GM12878 (cell line): ENCODE measurements at regions not wholly inside any gene's neighbourhood (a gene's known extent, or its start where the extent isn't known, plus 50 kb on each side); places are given as distances from the start of the nearest gene placed in this dataset.
A peak's percentile ranks its signal among the peaks of the same experiment; 100 is the strongest.

ENCODE experiments used
- ATAC-seq: fragments of 200-7000 bp; cut with Tn5 transposase; 3 replicates; pipeline ENCODE4 v1.9.1; 2020; ENCODE audit warnings: mild to moderate bottlenecking, moderate library complexity
- BruUV-seq: library from RNA; stranded (reverse); fragments of 400-500 nt; replicated peaks from 2 replicates; lab custom pipeline; 2021; lab: Mats Ljungman, UMichigan
- CTCF ChIA-PET: fragments of 300-600 bp; sonication (Branson Sonifier 250); formaldehyde crosslinking; extraction: SDS; loops from one replicate; lab custom pipeline; 2021; ENCODE audit warnings: inconsistent platforms; lab: Yijun Ruan, JAX
- POLR2A ChIA-PET: fragments of 350-600 bp; formaldehyde crosslinking; extraction: SDS; loops from one replicate; lab custom pipeline; 2021; ENCODE audit warnings: inconsistent platforms; lab: Charles Lee
- RAD21 ChIA-PET: fragments of 300-600 bp; sonication (Branson Sonifier 250); formaldehyde crosslinking; loops from one replicate; lab custom pipeline; 2023; ENCODE audit warnings: antibody characterized with exemption; ENCODE audit not compliant: unreplicated experiment; lab: Charles Lee
- SMC1A ChIA-PET: fragments of 300-600 bp; sonication (Branson Sonifier 250); formaldehyde crosslinking; loops from one replicate; lab custom pipeline; 2023; ENCODE audit not compliant: unreplicated experiment, uncharacterized antibody; lab: Charles Lee
- DNase-seq: peaks from one replicate; pipeline ENCODE4 v3.0.0-alpha.2; 2011; ENCODE audit warnings: low read depth, low spot score
- FAIRE-seq: peaks from 3 replicates; lab custom pipeline; 2011; peaks lifted over from hg19 to GRCh38; lab: Jason Lieb, UNC
- H2AFZ ChIP-seq: 2 replicates; pipeline ENCODE4 v1.6.0; 2011; ENCODE audit warnings: low read depth, low read length, control low read depth; ENCODE audit not compliant: control insufficient read depth
- H3K27ac ChIP-seq: 2 replicates; pipeline ENCODE4 v1.5.1; 2011; ENCODE audit warnings: control low read depth; ENCODE audit not compliant: control insufficient read depth, insufficient read depth
- H3K27me3 ChIP-seq, 2 experiments: replicated peaks in 1 of 2; 2 replicates each; pipeline versions ENCODE4 v1.6.0 to v1.6.1; 2011; ENCODE audit warnings: low read length in 1 of 2; ENCODE audit not compliant: control insufficient read depth in 2 of 2, insufficient read depth in 2 of 2
- H3K36me3 ChIP-seq, 2 experiments: 2 replicates each; pipeline ENCODE4 v1.5.1; 2011; ENCODE audit warnings: low read length in 1 of 2; ENCODE audit not compliant: control insufficient read depth in 2 of 2, insufficient read depth in 2 of 2
- H3K4me1 ChIP-seq: 2 replicates; pipeline ENCODE4 v1.6.1; 2011; ENCODE audit warnings: mild to moderate bottlenecking, low read length, moderate library complexity, mixed read lengths; ENCODE audit not compliant: control insufficient read depth, insufficient read depth
- H3K4me2 ChIP-seq: 2 replicates; pipeline ENCODE4 v1.6.0; 2011; ENCODE audit warnings: control low read depth; ENCODE audit not compliant: control insufficient read depth, insufficient read depth
- H3K4me3 ChIP-seq: fragments of 200-600 bp; sonication (generic); 2 replicates; pipeline ENCODE4 v1.5.1; 2016
- H3K79me2 ChIP-seq: 2 replicates; pipeline ENCODE4 v1.6.0; 2011; ENCODE audit warnings: low read length; ENCODE audit not compliant: control insufficient read depth, insufficient read depth
- H3K9ac ChIP-seq: 2 replicates; pipeline ENCODE4 v1.8.0; 2011; ENCODE audit warnings: low read length, control low read depth, mixed read lengths; ENCODE audit not compliant: control insufficient read depth, insufficient read depth
- H3K9me3 ChIP-seq: replicated peaks from 3 replicates; pipeline ENCODE4 v1.5.1; 2011; ENCODE audit warnings: mild to moderate bottlenecking, low read length; ENCODE audit not compliant: control insufficient read depth, insufficient read depth
- H4K20me1 ChIP-seq: 2 replicates; pipeline ENCODE4 v1.6.0; 2011; ENCODE audit not compliant: control insufficient read depth, insufficient read depth
- BACH1 ChIP-seq: fragments of 450-650 bp; IDR thresholded peaks from 2 replicates; pipeline ENCODE4 v1.6.1; 2017; ENCODE audit warnings: mild to moderate bottlenecking, borderline replicate concordance
- GABPA ChIP-seq: IDR thresholded peaks from 2 replicates; pipeline ENCODE4 v1.6.1; 2014; ENCODE audit warnings: antibody characterized with exemption, low read depth, mild to moderate bottlenecking, inconsistent platforms
- IKZF2 ChIP-seq, 2 experiments: fragments of 450-650 bp; IDR thresholded peaks; 2 replicates each; pipeline ENCODE4 v1.6.1; 2017; ENCODE audit warnings: mild to moderate bottlenecking in 2 of 2, moderate library complexity in 2 of 2
- LARP7 ChIP-seq: fragments of 450-650 bp; IDR thresholded peaks from 2 replicates; pipeline ENCODE4 v1.6.1; 2017; ENCODE audit warnings: mild to moderate bottlenecking
- MEF2A ChIP-seq: IDR thresholded peaks from 2 replicates; pipeline ENCODE4 v1.6.1; 2011; ENCODE audit warnings: low read depth, mild to moderate bottlenecking, low read length, moderate library complexity; ENCODE audit not compliant: insufficient read depth
- RBBP5 ChIP-seq: fragments of 200-600 bp; sonication (generic); conservative IDR thresholded peaks from 2 replicates; pipeline ENCODE4 v1.6.1; 2016
- SIX5 ChIP-seq: IDR thresholded peaks from 2 replicates; pipeline ENCODE4 v1.6.1; 2011; ENCODE audit warnings: mild to moderate bottlenecking, low read depth, low read length, moderate library complexity; ENCODE audit not compliant: severe bottlenecking
- SP1 ChIP-seq: IDR thresholded peaks from one replicate; pipeline ENCODE4 v1.6.1; 2011; ENCODE audit warnings: low read depth, low read length
- STAT1 ChIP-seq: fragments of 450-650 bp; conservative IDR thresholded peaks from 2 replicates; pipeline ENCODE4 v1.6.1; 2014; ENCODE audit warnings: antibody characterized with exemption, mild to moderate bottlenecking
- TBL1XR1 ChIP-seq: IDR thresholded peaks from 2 replicates; pipeline ENCODE4 v1.6.1; 2012; ENCODE audit warnings: low read depth, low read length, improper control_type of control experiment
- ZNF274 ChIP-seq: IDR thresholded peaks from one replicate; pipeline ENCODE4 v1.8.0; 2011; ENCODE audit not compliant: insufficient read length, insufficient read depth
- ZNF622 ChIP-seq: fragments of 450-650 bp; IDR thresholded peaks from 2 replicates; pipeline ENCODE4 v1.6.1; 2017; ENCODE audit warnings: mild to moderate bottlenecking, inconsistent platforms
- WGBS: methylation state at CpG from one replicate; pipeline ENCODE4 v1.1.6; 2016; ENCODE audit warnings: low lambda C conversion rate; ENCODE audit not compliant: insufficient replicate concordance, insufficient coverage; ENCODE audit errors: missing lambda C conversion rate; 5-methylcytosine and 5-hydroxymethylcytosine counted together
- in situ Hi-C: fragments of 300-500 bp; cut with MboI; formaldehyde crosslinking; loops from 9 replicates; pipeline ENCODE4 v1.14.3; 2018; ENCODE audit warnings: mixed read lengths
- intact Hi-C: fragments of 100-400 bp; cut with micrococcal nuclease; formaldehyde crosslinking; loops from one replicate; pipeline ENCODE4 v1.14.2; 2022; ENCODE audit not compliant: unreplicated experiment
- TF ChIP-seq, protein P1 (sequence below): IDR thresholded peaks from 2 replicates; pipeline ENCODE4 v1.6.1; 2011; ENCODE audit warnings: borderline replicate concordance, low read depth, mild to moderate bottlenecking, moderate library complexity, mixed read lengths, low read length; ENCODE audit not compliant: insufficient read depth; ENCODE audit errors: extremely low read length
- TF ChIP-seq, protein P2 (sequence below), 3 experiments: IDR thresholded peaks in 2 of 3; conservative IDR thresholded peaks in 1 of 3; 2 replicates each; pipeline ENCODE4 v1.5.1; 2011; ENCODE audit warnings: low read depth in 3 of 3, low read length in 3 of 3, mild to moderate bottlenecking in 3 of 3, control low read depth in 2 of 3, moderate library complexity in 2 of 3, inconsistent platforms in 1 of 3, mixed read lengths in 1 of 3; ENCODE audit not compliant: control insufficient read depth in 2 of 3, insufficient read depth in 1 of 3; ENCODE audit errors: extremely low read depth in 1 of 3

DNA sequence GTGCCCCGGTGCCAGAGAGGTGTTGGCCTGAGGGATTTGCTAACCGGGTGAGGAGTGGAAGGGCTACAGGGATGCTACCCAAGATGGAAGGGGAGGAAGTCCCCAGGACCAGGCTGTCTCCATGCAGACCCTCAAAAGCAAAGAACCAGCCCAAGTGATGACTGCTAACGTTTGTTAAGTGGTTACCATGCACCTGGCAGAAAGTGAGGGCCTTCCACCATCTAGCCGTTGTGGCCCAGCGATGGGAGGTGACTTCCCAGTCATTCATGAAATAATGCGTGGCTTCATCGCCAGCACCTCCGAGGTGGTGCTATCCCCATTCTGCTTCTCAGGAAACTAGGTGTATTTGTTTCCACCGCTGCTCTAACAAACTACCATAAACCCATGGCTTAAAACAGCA, 86.8 kb upstream of the LANCL2 start:
- Histone ChIP-seq H3K9ac (no peak overlapping the region), H3K4me3 (no peak overlapping the region), H3K27me3 (peaks cover 0 to 2% of the 10 kb centered on the region in 2 experiments; a peak in 1 of 4 replicates), H3K9me3 (no peaks in the 10 kb centered on the region), H4K20me1 (no peaks in the 10 kb centered on the region), H3K4me1 (no peaks in the 10 kb centered on the region), H3K79me2 (no peaks in the 10 kb centered on the region), H2AFZ (no peak overlapping the region), H3K36me3 (no peaks in the 10 kb centered on the region), H3K27ac (no peak overlapping the region), H3K4me2 (no peak overlapping the region)
- intact Hi-C loops (no loop called here), in situ Hi-C loops (loop anchor here (5.0 to 25.0 kb wide), 2 partner anchors 144 to 309 kb away; no protein-coding TSS in a partner anchor)
- ChIA-PET RAD21 (interaction anchor here (5.9 kb wide), 1 partner anchor 136 kb away, joined by 68 read pairs; no protein-coding TSS in a partner anchor), CTCF (interaction anchor here (1.5 to 19.5 kb wide), 4 partner anchors 10 to 137 kb away, joined by 3 to 322 read pairs (median 22); no protein-coding TSS in a partner anchor), SMC1A (interaction anchor here (1.5 to 8.5 kb wide), 4 partner anchors 10 to 137 kb away, joined by 4 to 140 read pairs (median 30); no protein-coding TSS in a partner anchor), POLR2A (interaction anchor here (0.5 kb wide), 2 partner anchors 137 to 253 kb away, joined by 4 read pairs; no protein-coding TSS in a partner anchor)
- DNase-seq (no peak), FAIRE-seq (no peak), ATAC-seq (no peak)
- WGBS: 51% methylated on average over 9 of the region's 9 CpGs
- TF ChIP-seq SP1: no peak
- no peak for TF ChIP-seq TBL1XR1
- no peak for TF ChIP-seq BACH1
- TF ChIP-seq ZNF274: no peak
- no TSS peak for BruUV-seq

DNA sequence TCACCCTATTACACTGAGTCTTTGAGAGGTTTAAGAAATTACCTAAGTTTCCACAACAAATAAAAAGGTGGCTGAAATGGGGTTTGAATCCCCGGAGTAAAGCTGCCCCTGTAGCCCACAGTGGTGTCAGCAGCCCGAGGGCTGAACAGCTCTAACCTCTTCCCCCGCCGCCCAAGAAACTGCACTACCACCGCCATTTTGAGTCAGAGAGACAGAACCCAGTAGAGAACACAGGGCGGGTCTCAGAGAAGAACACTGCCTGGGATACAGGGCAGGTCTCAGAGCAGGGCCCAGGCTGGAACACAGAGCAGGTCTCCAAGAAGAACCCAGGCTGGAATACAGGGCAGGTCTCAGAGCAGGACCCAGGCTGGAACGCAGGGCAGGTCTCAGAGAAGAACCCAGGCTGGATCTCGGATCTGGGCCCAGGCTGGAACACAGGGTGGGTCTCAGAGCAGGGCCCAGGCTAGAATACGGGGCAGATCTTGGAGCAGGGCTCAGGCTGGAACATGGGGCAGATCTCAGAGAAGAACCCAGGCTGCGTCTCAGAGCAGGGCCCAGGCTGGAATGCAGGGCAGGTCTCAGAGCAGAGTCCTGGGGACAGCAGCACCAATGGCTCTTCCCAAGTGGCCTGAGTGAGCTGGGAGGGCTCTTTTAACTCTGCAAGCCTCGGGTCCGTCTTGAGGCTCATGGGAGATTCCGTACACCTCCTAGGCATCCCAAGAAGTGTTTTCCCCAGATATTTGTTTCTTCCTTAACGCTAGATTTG, 85.9 kb upstream of the LANCL2 start:
- ChIA-PET CTCF (interaction anchor here (0.6 to 19.5 kb wide), 15 partner anchors 9 to 505 kb away, joined by 3 to 322 read pairs (median 10); partner anchors contain the start of gene LANCL2), POLR2A (no interaction called here), SMC1A (interaction anchor here (0.8 to 8.5 kb wide), 10 partner anchors 9 to 319 kb away, joined by 3 to 140 read pairs (median 4); no protein-coding TSS in a partner anchor), RAD21 (interaction anchor here (2.1 to 5.9 kb wide), 3 partner anchors 9 to 135 kb away, joined by 11 to 68 read pairs (median 31); no protein-coding TSS in a partner anchor)
- no peak overlapping the region for H3K9ac ChIP-seq
- peaks cover 0 to 2% of the 10 kb centered on the region in 2 experiments; a peak in 1 of 4 replicates for H3K27me3 ChIP-seq
- no peak overlapping the region for H2AFZ ChIP-seq
- H4K20me1 ChIP-seq: no peaks in the 10 kb centered on the region
- H3K4me1 ChIP-seq: no peaks in the 10 kb centered on the region
- no peaks in the 10 kb centered on the region for H3K9me3 ChIP-seq
- DNase-seq (no peak), FAIRE-seq (no peak), ATAC-seq (peak; percentile 4; the same call in 1 of the 3 replicates)
- 31% methylated on average over 14 of the region's 14 CpGs for WGBS
- H3K79me2 ChIP-seq: no peaks in the 10 kb centered on the region
- no peak overlapping the region for H3K4me2 ChIP-seq
- BruUV-seq: no TSS peak
- no peaks in the 10 kb centered on the region for H3K36me3 ChIP-seq
- no peak overlapping the region for H3K27ac ChIP-seq
- intact Hi-C loops: no loop called here
- H3K4me3 ChIP-seq: no peak overlapping the region
- in situ Hi-C loops: loop anchor here (5.0 to 25.0 kb wide), 2 partner anchors 143 to 308 kb away; no protein-coding TSS in a partner anchor
- TF ChIP-seq, protein P1, sequence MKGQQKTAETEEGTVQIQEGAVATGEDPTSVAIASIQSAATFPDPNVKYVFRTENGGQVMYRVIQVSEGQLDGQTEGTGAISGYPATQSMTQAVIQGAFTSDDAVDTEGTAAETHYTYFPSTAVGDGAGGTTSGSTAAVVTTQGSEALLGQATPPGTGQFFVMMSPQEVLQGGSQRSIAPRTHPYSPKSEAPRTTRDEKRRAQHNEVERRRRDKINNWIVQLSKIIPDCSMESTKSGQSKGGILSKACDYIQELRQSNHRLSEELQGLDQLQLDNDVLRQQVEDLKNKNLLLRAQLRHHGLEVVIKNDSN: no peak
- TF ChIP-seq LARP7 (no peak), MEF2A (no peak), SIX5 (no peak), GABPA (no peak), ZNF622 (no peak), IKZF2 (IDR thresholded peaks at IDR 0.05) (no peak), STAT1 (no peak), RBBP5 (no peak)
- TF ChIP-seq, protein P2, sequence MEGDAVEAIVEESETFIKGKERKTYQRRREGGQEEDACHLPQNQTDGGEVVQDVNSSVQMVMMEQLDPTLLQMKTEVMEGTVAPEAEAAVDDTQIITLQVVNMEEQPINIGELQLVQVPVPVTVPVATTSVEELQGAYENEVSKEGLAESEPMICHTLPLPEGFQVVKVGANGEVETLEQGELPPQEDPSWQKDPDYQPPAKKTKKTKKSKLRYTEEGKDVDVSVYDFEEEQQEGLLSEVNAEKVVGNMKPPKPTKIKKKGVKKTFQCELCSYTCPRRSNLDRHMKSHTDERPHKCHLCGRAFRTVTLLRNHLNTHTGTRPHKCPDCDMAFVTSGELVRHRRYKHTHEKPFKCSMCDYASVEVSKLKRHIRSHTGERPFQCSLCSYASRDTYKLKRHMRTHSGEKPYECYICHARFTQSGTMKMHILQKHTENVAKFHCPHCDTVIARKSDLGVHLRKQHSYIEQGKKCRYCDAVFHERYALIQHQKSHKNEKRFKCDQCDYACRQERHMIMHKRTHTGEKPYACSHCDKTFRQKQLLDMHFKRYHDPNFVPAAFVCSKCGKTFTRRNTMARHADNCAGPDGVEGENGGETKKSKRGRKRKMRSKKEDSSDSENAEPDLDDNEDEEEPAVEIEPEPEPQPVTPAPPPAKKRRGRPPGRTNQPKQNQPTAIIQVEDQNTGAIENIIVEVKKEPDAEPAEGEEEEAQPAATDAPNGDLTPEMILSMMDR (IDR thresholded peaks at IDR 0.05 in 2 of 3, conservative IDR thresholded peaks at IDR 0.05 in 1 of 3; ENCODE audit: control insufficient read depth in 2 of 3, extremely low read depth in 1 of 3, insufficient read depth in 1 of 3, low read depth in 3 of 3, low read length in 3 of 3): no peak
